Nephron (organoid): ENCODE measurements at regions not wholly inside any gene's neighbourhood (a gene's known extent, or its start where the extent isn't known, plus 50 kb on each side); places are given as distances from the start of the nearest gene placed in this dataset.

Experiments used
- H3K27ac Mint-ChIP-seq, 3 experiments: 2 replicates each; pipeline ENCODE4 v1.8.0; 2020; ENCODE audit warnings: mixed read lengths in 3 of 3, mild to moderate bottlenecking in 2 of 3, moderate library complexity in 1 of 3
- H3K27me3 Mint-ChIP-seq: 2 replicates; pipeline ENCODE4 v1.8.0; 2021; ENCODE audit warnings: low read depth, mild to moderate bottlenecking, moderate library complexity, mixed read lengths
- H3K36me3 Mint-ChIP-seq: 2 replicates; pipeline ENCODE4 v1.8.0; 2020; ENCODE audit warnings: low read depth, mixed read lengths
- H3K4me1 Mint-ChIP-seq: 2 replicates; pipeline ENCODE4 v1.8.0; 2020; ENCODE audit warnings: mixed read lengths
- H3K4me3 Mint-ChIP-seq, 3 experiments: 2 replicates each; pipeline ENCODE4 v1.8.0; 2020; ENCODE audit warnings: mild to moderate bottlenecking in 3 of 3, mixed read lengths in 3 of 3, moderate library complexity in 2 of 3
- H3K9me3 Mint-ChIP-seq: 2 replicates; pipeline ENCODE4 v1.8.0; 2020; ENCODE audit warnings: mixed read lengths
- CTCF ChIP-seq, 3 experiments: fragments of 200-600 bp; sonication (generic); IDR thresholded peaks; one replicate each; pipeline ENCODE4 v1.5.0; 2021; ENCODE audit warnings: antibody characterized with exemption in 3 of 3; ENCODE audit not compliant: unreplicated experiment in 3 of 3

- Mint-ChIP-seq H3K9me3 (no peaks in the 10 kb centered on the region), H3K36me3 (no peaks in the 10 kb centered on the region), H3K27me3 (no peaks in the 10 kb centered on the region), H3K4me3 (no peak overlapping the region), H3K27ac (no peak overlapping the region), H3K4me1 (no peaks in the 10 kb centered on the region)
- no peak for TF ChIP-seq CTCF (IDR thresholded peaks at IDR 0.05; ENCODE audit: unreplicated experiment in 3 of 3)
Measured at GRCh38 chr7:119758254-119758653, 514.7 kb upstream of the KCND2 start.

DNA sequence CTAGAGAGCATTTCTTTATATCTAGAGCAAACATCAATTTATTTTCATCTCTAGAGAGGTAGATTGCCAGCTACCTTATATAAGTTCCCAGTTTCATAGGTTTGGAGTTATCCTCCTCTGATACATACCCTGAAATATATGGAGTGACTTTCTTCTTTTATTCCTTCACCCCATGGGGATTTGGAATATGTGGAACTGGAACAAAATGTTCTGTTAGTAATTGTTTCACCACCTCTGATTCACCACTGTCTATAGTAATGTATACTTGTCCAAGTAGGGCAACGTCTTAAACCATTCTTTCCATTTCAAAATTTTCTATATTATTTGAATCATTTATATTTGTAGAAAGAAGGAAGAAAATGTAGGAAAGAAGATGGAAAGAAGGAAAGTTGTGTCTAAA, 511.2 kb upstream of the KCND2 start:
- Mint-ChIP-seq H3K36me3 (no peaks in the 10 kb centered on the region), H3K9me3 (no peaks in the 10 kb centered on the region), H3K4me3 (no peak overlapping the region), H3K27ac (no peak overlapping the region), H3K27me3 (no peaks in the 10 kb centered on the region), H3K4me1 (no peaks in the 10 kb centered on the region)
- TF ChIP-seq CTCF (IDR thresholded peaks at IDR 0.05; ENCODE audit: unreplicated experiment in 3 of 3), result no peak

GRCh38 chr7:119782286-119782685, 490.7 kb upstream of the KCND2 start:
- H3K36me3 Mint-ChIP-seq, result no peaks in the 10 kb centered on the region
- H3K27me3 Mint-ChIP-seq, result no peaks in the 10 kb centered on the region
- no peak overlapping the region for H3K27ac Mint-ChIP-seq
- H3K4me1 Mint-ChIP-seq, result no peaks in the 10 kb centered on the region
- no peak for TF ChIP-seq CTCF (IDR thresholded peaks at IDR 0.05; ENCODE audit: unreplicated experiment in 3 of 3)
- no peak overlapping the region for H3K4me3 Mint-ChIP-seq
- H3K9me3 Mint-ChIP-seq, result no peaks in the 10 kb centered on the region

- Mint-ChIP-seq H3K27me3 (no peaks in the 10 kb centered on the region), H3K4me3 (no peak overlapping the region), H3K9me3 (no peaks in the 10 kb centered on the region), H3K36me3 (no peaks in the 10 kb centered on the region), H3K4me1 (no peaks in the 10 kb centered on the region), H3K27ac (no peak overlapping the region)
- no peak for TF ChIP-seq CTCF (IDR thresholded peaks at IDR 0.05; ENCODE audit: unreplicated experiment in 3 of 3)
Measured at GRCh38 chr7:119783799-119784198, 489.2 kb upstream of the KCND2 start.

DNA sequence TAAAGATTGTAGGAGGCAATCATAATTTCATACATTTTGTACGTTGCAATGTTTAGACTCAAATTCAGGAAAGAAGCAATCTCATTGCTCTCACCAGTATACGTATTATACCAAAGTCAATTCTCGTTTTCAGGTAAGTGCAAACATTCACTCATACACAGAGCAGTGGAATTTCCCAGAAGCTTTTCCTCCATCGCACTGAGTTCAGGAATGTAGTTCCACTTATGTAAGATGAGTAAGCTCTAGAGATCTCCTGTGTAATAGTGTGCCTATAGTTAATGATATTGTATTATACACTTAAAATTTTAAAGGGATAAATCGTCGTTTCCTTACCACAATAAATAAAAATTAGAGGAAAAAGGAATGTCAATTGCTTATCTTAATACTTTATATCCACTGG, 470.8 kb upstream of the KCND2 start:
- H3K4me3 Mint-ChIP-seq, result no peak overlapping the region
- no peaks in the 10 kb centered on the region for H3K4me1 Mint-ChIP-seq
- H3K9me3 Mint-ChIP-seq, result no peaks in the 10 kb centered on the region
- H3K27ac Mint-ChIP-seq, result no peak overlapping the region
- no peaks in the 10 kb centered on the region for H3K27me3 Mint-ChIP-seq
- no peaks in the 10 kb centered on the region for H3K36me3 Mint-ChIP-seq
- TF ChIP-seq CTCF (IDR thresholded peaks at IDR 0.05; ENCODE audit: unreplicated experiment in 3 of 3), result no peak

GRCh38 chr7:119825091-119825655, 447.8 kb upstream of the KCND2 start:
- Mint-ChIP-seq H3K9me3 (no peaks in the 10 kb centered on the region), H3K4me3 (no peak overlapping the region), H3K27me3 (no peaks in the 10 kb centered on the region), H3K36me3 (no peaks in the 10 kb centered on the region), H3K4me1 (no peaks in the 10 kb centered on the region), H3K27ac (no peak overlapping the region)
- TF ChIP-seq CTCF (IDR thresholded peaks at IDR 0.05; ENCODE audit: unreplicated experiment in 3 of 3), result no peak
